ENCODE measurements at regions not wholly inside any gene's neighbourhood (a gene's known extent, or its start where the extent isn't known, plus 50 kb on each side); places are given as distances from the start of the nearest gene placed in this dataset.
A peak's percentile ranks its signal among the peaks of the same experiment; 100 is the strongest.

- intact Hi-C loops (cut with micrococcal nuclease; ENCODE audit: unreplicated experiment) (no loop called here), in situ Hi-C loops (cut with HindIII; ENCODE audit: low pct_unique_long_range_greater_than_20kb, low sequenced_read_pairs) (no loop called here)
- TF ChIP-seq SIN3A (IDR thresholded peaks at IDR 0.05; ENCODE audit: borderline replicate concordance, insufficient read depth, low read depth, low read length) = no peak
- no peak for TF ChIP-seq REST (IDR thresholded peaks at IDR 0.05; ENCODE audit: insufficient read depth in 1 of 2, low read depth in 2 of 2, low read length in 1 of 2)
- TF ChIP-seq POLR2AphosphoS5 (IDR thresholded peaks at IDR 0.05; ENCODE audit: low read depth, low read length) = no peak
- no peak for TF ChIP-seq TCF7L2 (IDR thresholded peaks at IDR 0.05; ENCODE audit: low read depth, low read length)
- no peak for TF ChIP-seq CTCF (IDR thresholded peaks at IDR 0.05)
- no peak overlapping the region for H3K27ac ChIP-seq (ENCODE audit: low read length)
- ATAC-seq (no peak), DNase-seq (ENCODE audit: low read depth, low spot score) (no peak)
- no peak overlapping the region for H3K4me3 ChIP-seq (ENCODE audit: low read depth in 2 of 2, low read length in 2 of 2)
- no TSS peak for BruUV-seq (replicated peaks)
- H3K27me3 ChIP-seq (ENCODE audit: control insufficient read depth, insufficient read depth, low read length) = no peaks in the 10 kb centered on the region
- ChIA-PET CTCF (no interaction called here), POLR2A (no interaction called here)
- no peaks in the 10 kb centered on the region for H3K9me3 ChIP-seq (ENCODE audit: control insufficient read depth, insufficient read depth, low read depth, low read length)
- H3K36me3 ChIP-seq (ENCODE audit: control insufficient read depth, insufficient read depth, low read length) = no peaks in the 10 kb centered on the region
- no peaks in the 10 kb centered on the region for H3K4me1 ChIP-seq (ENCODE audit: control insufficient read depth, insufficient read depth, low read length)
These were observed 794.6 kb downstream of the TFAP2A start for GRCh38 chr6:9620263-9620662.

DNA sequence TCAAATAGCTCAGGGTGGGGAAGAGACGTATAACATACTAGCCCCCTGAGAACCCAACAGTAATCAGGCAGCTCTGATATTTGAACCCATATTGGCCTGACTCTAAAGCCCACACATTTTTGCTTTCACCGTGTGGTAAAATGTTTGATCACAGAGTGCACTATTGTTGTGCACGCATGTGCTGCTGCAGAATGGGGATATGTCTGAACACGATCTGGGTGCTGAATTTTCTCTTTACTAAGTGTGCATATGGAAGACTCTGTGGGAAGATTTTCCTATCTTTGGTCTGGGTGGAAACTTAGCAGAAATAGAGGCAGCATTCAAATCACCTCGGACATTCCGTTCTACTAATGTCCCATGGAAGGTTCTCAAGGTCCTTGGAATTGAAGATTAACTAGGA lies 800.1 kb downstream of the TFAP2A start:
- Histone ChIP-seq H3K27ac (ENCODE audit: low read length) (peak overlapping the region; percentile 26; the same call in 1 of the 2 replicates), H3K36me3 (ENCODE audit: control insufficient read depth, insufficient read depth, low read length) (no peaks in the 10 kb centered on the region), H3K4me1 (ENCODE audit: control insufficient read depth, insufficient read depth, low read length) (peaks cover 4% of the 10 kb centered on the region; the same call in 1 of the 2 replicates), H3K9me3 (ENCODE audit: control insufficient read depth, insufficient read depth, low read depth, low read length) (no peaks in the 10 kb centered on the region), H3K4me3 (ENCODE audit: low read depth in 2 of 2, low read length in 2 of 2) (no peak overlapping the region), H3K27me3 (ENCODE audit: control insufficient read depth, insufficient read depth, low read length) (no peaks in the 10 kb centered on the region)
- in situ Hi-C loops (cut with HindIII; ENCODE audit: low pct_unique_long_range_greater_than_20kb, low sequenced_read_pairs) (no loop called here), intact Hi-C loops (cut with micrococcal nuclease; ENCODE audit: unreplicated experiment) (no loop called here)
- ATAC-seq = no peak
- BruUV-seq (replicated peaks) = no TSS peak
- DNase-seq (ENCODE audit: low read depth, low spot score) = no peak
- no peak for TF ChIP-seq REST (IDR thresholded peaks at IDR 0.05; ENCODE audit: insufficient read depth in 1 of 2, low read depth in 2 of 2, low read length in 1 of 2)
- no peak for TF ChIP-seq POLR2AphosphoS5 (IDR thresholded peaks at IDR 0.05; ENCODE audit: low read depth, low read length)
- no peak for TF ChIP-seq TCF7L2 (IDR thresholded peaks at IDR 0.05; ENCODE audit: low read depth, low read length)
- TF ChIP-seq SIN3A (IDR thresholded peaks at IDR 0.05; ENCODE audit: borderline replicate concordance, insufficient read depth, low read depth, low read length) = no peak
- TF ChIP-seq CTCF (IDR thresholded peaks at IDR 0.05) = no peak
- ChIA-PET CTCF (interaction anchor here (0.7 kb wide), 1 partner anchor 140 kb away, joined by 3 read pairs; no protein-coding TSS in a partner anchor), POLR2A (no interaction called here)

Data from Panc1 (cell line).